T-helper 1 cell (primary cell): ENCODE measurements at regions not wholly inside any gene's neighbourhood (a gene's known extent, or its start where the extent isn't known, plus 50 kb on each side); places are given as distances from the start of the nearest gene placed in this dataset.
"Not testable (repeated sequence)": the region's sequence is repeated elsewhere in the genome, so short reads cannot be mapped to it uniquely, and the experiment has no call there.

Experiments used
- DNase-seq, 5 donors: peaks; one replicate each; pipeline ENCODE4 v3.0.0-alpha.2; 2012 to 2020

- no peak for DNase-seq
Observed at GRCh38 chr15:49706805-49707204, 86.0 kb downstream of the DTWD1 start.

GRCh38 chr15:49707598-49707997 is 86.8 kb downstream of the DTWD1 start:
- no peak for DNase-seq

GRCh38 chr15:49709646-49710214 is 88.9 kb downstream of the DTWD1 start:
- DNase-seq, result no peak

- DNase-seq, result peak in 1 of 5 donors; percentile 1
Observed at GRCh38 chr15:49712162-49712561, 91.3 kb downstream of the DTWD1 start.

- no peak for DNase-seq
Observed at GRCh38 chr15:49712846-49713450, 92.1 kb downstream of the DTWD1 start.

- DNase-seq, result peak in 1 of 5 donors; percentile 42
Observed at GRCh38 chr15:49715211-49715610, 94.4 kb downstream of the DTWD1 start.

GRCh38 chr15:49715701-49716100 is 94.9 kb downstream of the DTWD1 start:
- DNase-seq, result no peak

- DNase-seq, result no peak
Observed at GRCh38 chr15:49718234-49718633, 97.4 kb downstream of the DTWD1 start.

- DNase-seq, result no peak
Observed at GRCh38 chr15:49718846-49719245, 98.0 kb downstream of the DTWD1 start.

- DNase-seq, result no peak
Observed at GRCh38 chr15:49720261-49720660, 99.4 kb downstream of the DTWD1 start.

- DNase-seq, result no peak
Observed at GRCh38 chr15:49721091-49721490, 100.2 kb downstream of the DTWD1 start.

- no peak for DNase-seq
Observed at GRCh38 chr15:49721621-49722020, 100.8 kb downstream of the DTWD1 start.

GRCh38 chr15:49723981-49724380 is 103.1 kb downstream of the DTWD1 start:
- DNase-seq, result no peak

- DNase-seq, result no peak
Observed at GRCh38 chr15:49731187-49732099, 110.6 kb downstream of the DTWD1 start.

- DNase-seq, result not testable (repeated sequence)
Observed at GRCh38 chr15:49732109-49732508, 111.3 kb downstream of the DTWD1 start.

GRCh38 chr15:49734089-49734488 is 113.2 kb downstream of the DTWD1 start:
- not testable (repeated sequence) for DNase-seq

GRCh38 chr15:49734831-49735508 is 114.1 kb downstream of the DTWD1 start:
- DNase-seq, result no peak

GRCh38 chr15:49737127-49737526 is 116.3 kb downstream of the DTWD1 start:
- no peak for DNase-seq

- DNase-seq, result no peak
Observed at GRCh38 chr15:49741712-49742111, 120.9 kb downstream of the DTWD1 start.

GRCh38 chr15:49742381-49742780 is 121.5 kb downstream of the DTWD1 start:
- no peak for DNase-seq

- no peak for DNase-seq
Observed at GRCh38 chr15:49747340-49747739, 126.5 kb downstream of the DTWD1 start.

- no peak for DNase-seq
Observed at GRCh38 chr15:49748791-49749190, 127.9 kb downstream of the DTWD1 start.

- no peak for DNase-seq
Observed at GRCh38 chr15:49750553-49750952, 129.7 kb downstream of the DTWD1 start.
